NK-92 treated with Interleukin-12 subunit alpha and Interleukin-12 subunit beta, amount 100 ng/mL, for 24 hours (cell line): ENCODE measurements at regions not wholly inside any gene's neighbourhood (a gene's known extent, or its start where the extent isn't known, plus 50 kb on each side); places are given as distances from the start of the nearest gene placed in this dataset.
"Not testable (repeated sequence)": the region's sequence is repeated elsewhere in the genome, so short reads cannot be mapped to it uniquely, and the experiment has no call there.

Experiments
- DNase-seq: peaks from one replicate; lab custom pipeline; 2025; lab: John Stamatoyannopoulos, UW

DNA sequence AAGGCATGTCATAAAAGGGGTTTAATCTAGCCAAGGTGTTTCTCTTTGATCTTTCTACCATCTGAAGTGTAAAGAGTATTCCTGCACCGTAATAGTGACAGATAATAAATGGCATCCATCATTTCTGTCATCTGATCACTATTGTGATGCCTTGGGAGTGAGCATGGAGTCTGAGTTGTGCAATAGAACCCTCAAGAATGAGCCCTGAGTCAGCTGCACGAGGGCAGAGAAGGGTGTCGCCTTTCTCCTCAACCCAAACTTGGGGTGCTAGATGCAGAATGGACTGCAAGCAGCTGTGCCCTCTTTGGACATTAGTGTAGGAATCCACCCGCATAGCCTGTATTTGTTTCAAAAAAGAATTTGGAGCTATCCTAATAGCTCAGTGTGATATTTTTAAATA lies 115.2 kb downstream of the ZNF37A start:
- no peak for DNase-seq

DNA sequence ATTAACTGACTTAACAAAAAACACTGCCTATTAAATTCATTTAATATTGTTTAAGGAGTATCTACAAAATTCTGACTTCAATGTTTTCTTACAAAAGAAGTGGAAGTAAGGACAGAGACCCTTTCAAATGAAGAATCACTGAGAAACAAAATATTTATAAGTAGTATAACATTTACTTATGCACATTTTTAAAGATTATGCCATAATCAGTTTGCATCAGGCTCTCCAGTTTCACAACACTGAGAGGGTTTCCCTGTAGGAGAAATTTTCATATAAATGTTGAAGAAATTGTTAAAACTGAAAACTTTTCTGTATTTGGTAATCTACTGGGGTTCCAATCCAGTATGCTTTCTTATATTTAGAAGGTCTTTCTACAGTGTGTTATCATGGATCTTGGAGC lies 115.6 kb downstream of the ZNF37A start:
- DNase-seq, result not testable (repeated sequence)

DNA sequence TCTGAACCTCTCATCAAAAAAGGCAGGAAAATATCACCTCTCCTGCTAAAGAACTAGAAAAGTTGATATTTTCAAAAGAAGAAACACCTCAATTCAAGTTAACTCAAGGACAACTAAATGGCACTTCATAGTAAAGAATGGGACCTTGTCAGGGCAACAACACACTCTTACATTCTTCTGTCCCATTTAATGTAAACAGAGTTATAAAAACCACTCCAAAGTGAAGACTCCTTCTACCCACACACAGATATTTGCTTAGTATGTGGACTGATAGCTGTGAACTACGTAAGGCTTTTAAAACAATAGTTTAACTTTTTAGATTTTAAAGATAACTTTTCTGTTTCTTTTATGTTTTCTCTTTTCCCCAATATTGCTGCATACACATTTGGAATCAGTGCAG lies 118.3 kb downstream of the ZNF37A start:
- DNase-seq, result no peak

DNA sequence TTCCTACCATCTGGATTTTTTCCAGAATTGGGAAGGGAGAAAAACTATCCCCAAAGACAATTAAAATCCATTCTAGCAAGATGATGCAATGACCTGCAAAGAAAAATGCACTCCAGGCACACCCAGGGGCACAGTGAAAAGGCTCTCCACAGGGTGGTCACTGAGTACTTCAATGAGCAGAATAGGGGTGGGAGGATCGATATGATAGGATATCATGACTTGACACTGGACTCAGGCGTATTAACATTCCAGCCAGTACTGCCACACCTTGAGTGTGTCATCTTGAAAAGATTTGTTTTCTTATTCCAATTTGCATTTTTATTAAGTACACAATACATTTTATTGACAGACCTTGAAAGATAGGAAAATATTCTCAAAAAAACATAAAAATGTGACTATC lies 132.2 kb downstream of the ZNF37A start:
- no peak for DNase-seq

DNA sequence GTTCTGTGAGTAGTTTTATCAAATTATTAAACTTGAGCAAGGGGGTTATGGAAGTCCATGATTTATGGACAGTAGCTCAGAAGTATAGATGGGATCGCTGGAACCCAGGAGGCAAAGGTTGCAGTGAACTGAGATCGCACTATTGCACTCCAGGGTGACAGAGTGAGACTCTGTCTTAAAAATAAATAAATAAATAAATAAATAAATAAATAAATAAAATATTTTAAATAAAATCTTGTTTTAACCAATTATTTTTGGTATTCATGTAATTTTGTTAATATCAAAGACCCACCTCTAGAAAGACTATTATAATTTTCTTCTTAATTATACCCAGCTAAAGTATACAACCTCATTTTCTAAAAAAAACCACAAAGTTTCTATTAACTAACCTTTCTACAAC lies 134.3 kb downstream of the ZNF37A start:
- DNase-seq, result no peak

DNA sequence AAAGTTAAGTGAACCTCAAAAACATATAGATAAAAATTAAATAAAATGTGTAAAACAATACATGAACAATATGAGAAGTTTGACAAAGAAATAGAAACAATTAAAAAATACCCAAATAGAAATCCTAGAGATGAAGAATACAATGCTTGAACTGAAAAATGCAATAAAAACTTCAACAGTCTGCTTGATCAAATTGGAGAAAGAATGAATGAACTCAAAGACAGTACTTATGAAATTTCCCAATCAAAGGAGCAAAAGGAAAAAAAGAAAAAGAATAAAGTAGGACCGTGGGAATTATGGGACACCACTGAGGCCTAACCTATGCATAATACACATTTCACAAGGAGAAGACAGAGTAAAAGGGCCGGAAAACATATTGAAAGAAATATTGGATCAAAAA lies 144.3 kb downstream of the ZNF37A start:
- DNase-seq, result not testable (repeated sequence)

DNA sequence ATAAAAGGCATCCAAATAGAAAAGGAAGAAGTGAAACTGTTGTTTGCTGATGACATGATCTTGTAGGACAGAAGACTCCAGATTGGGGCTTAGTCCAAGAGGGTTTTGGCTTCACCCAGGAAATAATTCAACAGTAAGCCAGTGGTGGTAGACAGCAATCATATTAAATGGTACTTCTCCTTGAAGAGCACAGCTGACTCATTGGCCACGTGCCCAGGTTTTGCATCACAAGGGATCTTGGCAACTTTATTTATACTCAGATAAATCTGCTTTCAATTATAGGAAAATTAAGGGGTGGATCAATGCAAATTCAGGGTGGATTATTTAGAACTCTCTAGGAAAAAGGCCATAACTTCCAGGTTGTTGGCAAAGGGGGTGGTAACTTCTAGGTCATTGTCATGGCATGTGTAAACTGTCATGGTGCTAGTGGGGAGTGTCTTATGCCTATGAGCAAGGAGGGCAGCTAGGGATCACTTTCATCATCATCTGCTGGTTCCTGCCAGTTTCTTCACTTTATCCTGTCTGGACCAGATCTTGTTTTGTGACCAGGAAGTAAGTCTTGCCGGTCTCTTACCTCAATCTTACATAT lies 148.0 kb downstream of the ZNF37A start:
- not testable (repeated sequence) for DNase-seq

DNA sequence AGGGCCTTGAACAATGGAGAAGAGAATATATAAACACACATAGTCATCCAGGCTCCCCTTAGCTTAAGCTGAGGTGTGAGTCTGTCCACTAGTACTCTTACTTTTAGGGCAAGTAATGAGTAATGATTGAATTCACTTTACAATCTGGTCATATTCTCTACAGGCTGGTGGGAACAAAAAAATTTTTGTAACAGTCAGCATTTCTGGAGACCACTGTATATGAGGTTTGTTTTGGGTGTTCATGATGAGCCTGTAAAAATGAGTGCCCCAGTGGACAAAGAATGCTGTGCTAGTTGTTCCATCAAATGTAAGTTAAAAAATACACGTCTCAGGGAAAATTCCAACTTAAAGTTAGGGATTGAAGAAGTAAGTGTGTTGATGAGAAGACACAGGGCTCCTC lies 154.0 kb downstream of the ZNF37A start:
- not testable (repeated sequence) for DNase-seq

DNA sequence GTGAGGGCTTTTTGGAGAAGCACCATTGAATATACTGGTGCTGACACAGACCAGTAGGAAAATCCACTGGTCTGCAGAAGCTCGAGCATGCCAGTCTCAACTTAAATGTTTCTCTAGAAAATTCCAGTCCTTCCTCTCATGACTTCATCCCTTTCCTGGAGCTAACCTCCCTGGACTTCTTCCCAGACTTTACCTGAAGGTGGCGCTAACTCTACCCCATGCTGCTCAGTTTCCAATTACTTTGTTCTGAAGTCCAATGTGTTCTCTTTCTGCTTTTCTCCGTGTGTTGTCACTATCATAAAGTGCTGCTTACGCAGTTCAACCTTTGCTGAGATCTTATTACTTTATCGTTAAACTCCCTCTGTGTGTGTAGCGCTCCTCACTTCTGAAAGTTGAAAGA lies 158.4 kb downstream of the ZNF37A start:
- not testable (repeated sequence) for DNase-seq

DNA sequence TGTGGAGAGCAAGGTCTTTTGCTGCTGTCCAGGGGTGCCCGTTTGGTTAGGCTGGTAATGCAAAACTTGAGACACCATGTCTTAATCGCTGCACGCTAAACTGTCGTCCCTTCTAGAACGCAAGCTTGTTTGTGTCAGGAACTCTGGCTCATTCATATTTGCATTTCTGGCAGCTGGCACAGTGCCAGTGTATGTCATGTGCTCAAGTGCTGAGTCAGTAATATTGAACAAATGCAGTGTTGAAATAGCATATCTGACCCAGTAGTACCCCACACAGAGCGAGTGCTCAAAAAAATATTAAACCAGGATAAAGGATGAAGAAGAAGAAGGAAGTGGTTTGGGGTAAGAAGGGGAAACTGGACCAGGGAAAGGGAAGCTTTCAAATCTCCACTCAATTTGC lies 173.4 kb downstream of the ZNF37A start:
- DNase-seq, result not testable (repeated sequence)

DNA sequence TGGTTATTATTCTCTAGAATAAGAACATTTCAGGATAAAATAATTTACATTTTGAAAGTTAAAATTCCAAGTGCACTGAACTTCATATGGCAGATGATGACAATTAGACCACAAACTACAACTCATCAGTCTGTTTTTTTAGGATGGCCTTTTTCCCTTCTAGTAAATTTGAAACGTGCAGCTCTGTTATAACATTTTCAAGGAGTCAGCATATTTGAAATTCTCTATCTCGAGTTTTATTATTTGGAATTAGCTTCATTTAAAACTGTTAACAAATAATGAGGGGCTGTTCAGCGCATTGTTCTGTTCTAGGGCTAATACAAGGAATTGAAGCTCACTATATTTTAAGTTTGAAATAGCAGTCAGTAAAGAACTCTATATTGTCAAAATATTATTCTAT lies 176.9 kb downstream of the ZNF37A start:
- DNase-seq, result not testable (repeated sequence)

DNA sequence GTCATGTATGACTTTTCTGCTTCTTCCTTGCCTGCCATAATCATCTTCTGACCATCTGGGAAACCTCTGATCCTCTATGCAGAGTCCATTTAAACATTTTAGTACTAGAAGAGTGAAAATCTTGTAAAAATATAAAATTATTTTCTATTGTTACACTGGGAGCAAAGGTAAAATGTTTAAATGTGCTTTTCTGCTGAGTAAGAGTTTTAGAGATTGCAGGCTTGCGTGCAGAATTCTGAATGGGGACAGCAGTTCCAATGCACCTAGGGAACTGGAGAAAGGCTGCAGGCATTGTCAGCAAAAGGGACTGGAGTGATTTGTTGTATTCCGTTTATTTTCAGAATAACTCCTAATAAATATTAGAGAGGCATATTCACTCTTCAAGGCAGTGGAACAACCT lies 180.7 kb downstream of the ZNF37A start:
- not testable (repeated sequence) for DNase-seq

DNA sequence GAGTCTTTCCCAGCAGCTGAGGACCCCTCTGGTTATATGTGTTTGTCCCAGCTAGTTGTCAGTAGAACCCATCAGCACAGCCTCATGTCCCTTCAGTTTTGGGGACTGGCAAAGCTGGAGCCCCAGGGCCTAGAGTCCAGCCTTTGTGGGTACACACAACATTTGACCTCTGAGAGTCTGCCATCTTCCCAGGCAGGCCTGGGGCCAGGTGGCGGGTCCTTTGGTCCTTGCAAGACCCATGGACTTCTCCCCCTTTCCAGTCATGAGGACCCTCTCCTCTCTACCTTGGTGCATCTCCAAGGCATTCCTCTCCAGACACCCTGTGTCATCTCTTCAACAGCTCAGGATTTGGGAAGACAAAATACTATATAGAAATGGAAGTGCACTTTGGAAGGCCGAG lies 198.4 kb downstream of the ZNF37A start:
- DNase-seq, result not testable (repeated sequence)

DNA sequence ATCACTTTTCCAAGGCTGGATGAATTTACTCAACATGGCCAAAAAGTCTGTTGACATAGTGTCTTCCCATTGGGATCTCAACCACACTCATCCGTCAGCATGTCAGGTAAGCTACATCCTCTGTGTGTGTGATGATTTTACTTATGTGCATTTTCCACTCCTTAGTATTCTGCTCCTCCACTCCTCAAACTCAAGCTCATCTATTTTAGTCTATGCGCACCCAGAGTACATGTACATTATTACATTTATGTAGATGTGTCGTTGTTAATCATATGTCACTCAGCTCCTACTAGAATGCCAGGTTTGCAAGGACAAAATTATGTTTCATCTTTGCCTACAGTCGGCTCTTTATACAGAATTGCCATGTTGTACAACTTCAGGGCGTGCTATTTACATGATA lies 216.0 kb downstream of the ZNF37A start:
- not testable (repeated sequence) for DNase-seq

DNA sequence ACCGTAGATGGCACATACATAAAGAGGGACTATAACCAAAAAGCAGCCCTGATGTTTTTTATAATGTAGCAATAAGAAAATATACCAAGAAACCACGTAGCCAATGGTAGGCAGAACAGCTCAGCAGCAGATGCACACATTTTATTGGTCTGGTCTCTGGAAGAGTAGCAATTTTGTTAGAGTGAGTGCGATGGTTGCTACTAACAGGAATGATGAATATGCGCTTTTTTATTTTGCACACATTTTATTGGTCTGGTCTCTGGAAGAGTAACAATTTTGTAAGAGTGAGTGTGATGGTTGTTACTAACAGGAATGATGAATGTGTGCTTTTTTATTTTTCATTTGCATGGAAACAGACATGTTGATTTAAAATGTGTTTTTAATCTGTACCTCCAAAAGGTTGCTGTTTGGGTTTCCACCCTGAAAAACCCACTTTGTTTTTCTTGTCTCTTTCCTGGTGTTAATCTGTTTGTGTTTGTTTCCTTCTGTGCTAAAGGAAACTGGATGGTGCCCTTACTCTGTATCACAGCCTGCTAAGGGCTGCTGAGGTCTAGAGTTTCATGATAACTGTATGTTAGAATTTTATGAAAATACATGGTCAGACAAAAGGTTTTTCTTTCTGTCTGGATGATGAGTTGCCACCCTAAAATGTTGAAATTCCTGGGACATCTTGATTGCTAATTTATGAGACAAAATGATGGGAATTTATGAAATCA lies 221.1 kb downstream of the ZNF37A start:
- not testable (repeated sequence) for DNase-seq

DNA sequence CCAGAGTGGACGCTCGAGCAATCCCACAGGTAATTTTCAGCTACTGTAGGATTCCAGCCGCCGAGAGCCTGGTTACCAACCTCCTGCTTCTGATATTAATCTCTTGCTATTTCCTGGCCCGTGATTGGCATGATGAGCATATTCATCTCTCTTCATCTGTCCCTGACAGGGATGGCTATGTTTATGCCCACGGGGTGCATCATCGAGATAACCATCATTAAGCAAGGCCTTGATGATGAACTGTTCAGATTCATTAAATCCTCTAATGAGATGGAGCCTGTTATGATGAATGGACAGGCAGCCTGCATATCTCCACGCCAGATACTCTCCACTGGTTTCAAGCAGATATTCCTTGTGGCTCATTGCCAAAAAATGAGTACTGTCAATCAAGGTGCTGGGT lies 227.3 kb downstream of the ZNF37A start:
- DNase-seq, result not testable (repeated sequence)

DNA sequence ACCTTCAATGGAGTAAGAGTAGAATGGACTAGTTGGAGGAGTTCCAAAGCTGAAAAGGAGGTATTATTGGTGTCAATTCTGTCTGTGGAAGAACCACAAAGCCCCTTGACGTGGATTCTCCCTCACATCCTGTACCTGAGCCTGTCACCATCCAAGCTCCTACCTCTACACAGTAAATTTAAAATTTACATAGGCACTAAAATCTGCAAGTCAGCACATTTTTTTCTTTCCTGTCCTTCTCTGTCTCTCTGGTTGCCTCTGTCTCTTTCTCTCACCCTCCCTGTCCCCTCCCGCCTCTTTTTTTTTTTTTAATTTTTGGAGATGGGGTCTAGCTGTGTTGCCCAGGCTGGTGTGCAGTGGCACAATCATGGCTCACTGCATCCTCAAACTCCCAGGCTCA lies 236.2 kb downstream of the ZNF37A start:
- DNase-seq, result not testable (repeated sequence)

DNA sequence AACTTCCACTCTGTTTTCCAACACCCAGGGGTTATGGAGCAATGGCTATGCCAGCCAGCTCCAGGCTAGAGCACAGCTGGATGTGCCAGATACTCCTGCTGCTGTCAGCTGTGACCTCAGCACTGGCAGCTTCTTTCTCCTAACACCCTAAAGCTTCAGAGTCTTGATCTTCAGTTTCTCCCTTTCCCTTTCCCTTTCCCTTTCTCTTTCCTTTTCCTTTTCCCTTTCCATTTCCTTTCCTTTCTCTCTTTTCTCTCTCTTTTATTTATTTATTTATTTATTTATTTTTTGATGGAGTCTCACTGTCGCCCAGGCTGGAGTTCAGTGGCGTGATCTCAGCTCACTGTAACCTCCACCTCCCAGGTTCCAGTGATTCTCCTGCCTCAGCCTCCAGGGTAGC lies 237.0 kb downstream of the ZNF37A start:
- DNase-seq, result not testable (repeated sequence)

DNA sequence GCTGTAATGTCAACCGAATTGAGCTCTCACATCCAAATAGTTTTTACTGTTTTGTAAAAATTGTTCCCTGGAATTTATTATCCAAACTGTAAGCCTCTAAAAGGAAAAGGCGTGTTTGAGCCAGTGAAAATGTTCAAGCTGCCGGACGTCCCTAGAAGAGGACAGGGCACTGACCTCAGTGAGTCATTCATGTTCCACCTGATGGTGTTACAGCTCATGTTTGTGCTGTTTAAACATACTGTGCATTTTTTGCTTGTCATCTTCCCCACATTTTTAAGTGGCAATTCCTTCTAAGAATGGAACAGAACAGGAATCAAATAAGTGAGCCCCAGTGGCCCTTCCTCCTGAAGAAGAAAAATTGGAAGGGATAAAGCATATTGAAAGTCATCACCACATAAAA lies 239.6 kb downstream of the ZNF37A start:
- DNase-seq, result not testable (repeated sequence)

DNA sequence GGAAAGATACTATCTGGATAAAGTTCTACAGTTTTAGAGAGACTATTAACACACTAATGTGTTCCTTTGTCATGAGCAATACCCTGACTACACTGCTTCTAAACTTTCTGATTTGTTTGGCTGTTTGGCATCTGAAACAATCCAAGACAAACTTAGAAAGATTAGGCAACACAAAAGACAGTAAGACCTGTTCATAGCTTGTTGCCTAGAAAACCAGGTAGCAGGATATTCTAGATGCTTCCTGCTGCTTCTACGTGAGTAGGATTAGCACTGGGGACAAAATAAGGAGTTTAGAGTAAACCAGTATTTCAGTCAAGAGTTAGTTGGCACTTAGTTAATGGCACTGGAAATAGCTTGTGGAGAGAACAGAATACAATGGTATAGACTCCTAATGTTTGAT lies 256.5 kb downstream of the ZNF37A start:
- DNase-seq, result not testable (repeated sequence)

DNA sequence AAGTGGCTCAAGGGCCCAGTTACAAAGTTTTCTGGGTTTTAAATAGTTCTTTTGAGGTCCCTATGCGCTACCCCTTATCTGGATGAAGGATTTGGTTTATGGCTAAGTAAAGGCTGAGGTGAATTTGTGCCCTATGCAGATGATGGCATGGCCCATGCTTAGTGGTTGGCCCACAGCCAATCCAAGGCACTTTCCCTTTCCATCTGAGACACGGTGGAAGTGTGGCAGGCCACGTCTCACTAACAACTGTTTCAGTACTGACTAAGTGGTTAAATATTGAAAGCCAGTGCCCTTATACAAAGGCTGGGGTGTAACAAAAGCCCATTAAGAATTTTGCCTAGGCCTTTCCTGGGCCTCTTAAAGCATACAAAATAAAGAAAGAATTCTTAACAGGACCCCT lies 260.3 kb downstream of the ZNF37A start:
- DNase-seq, result not testable (repeated sequence)

DNA sequence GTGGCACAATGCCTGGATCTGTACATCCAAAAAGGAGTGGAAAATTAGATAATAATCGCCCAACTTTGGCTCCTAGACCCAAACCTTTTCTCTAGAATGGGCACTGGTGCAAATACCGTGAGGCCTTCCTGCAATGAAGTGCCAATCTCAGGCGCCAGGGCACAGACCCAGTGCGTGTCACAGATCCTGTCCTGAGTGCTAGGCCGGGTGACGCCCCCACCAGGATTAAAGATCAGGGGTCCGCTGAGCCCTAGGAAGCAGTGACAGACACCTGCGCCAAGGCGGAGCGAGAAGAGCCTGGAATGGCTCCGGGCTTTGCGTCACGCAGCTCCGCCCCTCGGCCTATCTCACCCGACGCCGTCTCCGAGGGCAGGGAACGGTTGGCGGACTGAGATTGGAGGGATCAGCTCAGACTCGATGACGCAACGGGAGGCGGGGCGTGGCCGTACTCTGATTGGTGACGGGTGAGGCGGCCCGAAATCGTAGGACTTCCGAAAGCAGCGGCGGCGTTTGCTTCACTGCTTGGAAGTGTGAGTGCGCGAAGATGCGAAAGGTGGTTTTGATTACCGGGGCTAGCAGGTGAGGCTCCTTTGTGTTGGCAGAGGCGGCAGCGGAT lies 261.9 kb downstream of the ZNF37A start:
- peak; percentile 36 for DNase-seq

DNA sequence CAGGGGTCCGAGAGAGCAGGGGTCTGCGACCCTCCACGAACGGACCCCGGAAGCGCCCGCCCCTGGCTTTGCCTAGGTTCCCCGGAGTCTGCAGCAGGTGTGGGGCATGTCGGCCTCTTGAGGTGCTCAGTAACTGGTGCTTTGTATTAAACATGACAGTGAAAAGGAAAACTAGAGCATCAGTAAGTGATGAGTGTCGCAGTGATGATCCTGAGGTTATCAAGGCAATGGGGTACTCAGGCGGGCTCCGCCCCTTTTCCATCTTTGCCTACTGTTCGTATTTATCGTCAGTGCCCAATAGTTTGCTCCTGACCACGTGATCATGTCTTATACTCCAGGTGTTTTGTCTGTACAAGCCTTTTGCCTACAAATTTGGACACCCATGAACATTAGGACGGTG lies 262.4 kb downstream of the ZNF37A start:
- not testable (repeated sequence) for DNase-seq
